Stimulated activated naive B cell treated with anti-CD40 and anti-IgM and Interleukin-4, amounts not matched to agents 10 μg/mL and 1 μg/mL and 100 μg/mL, for 72 hours (primary cell): ENCODE measurements at regions not wholly inside any gene's neighbourhood (a gene's known extent, or its start where the extent isn't known, plus 50 kb on each side); places are given as distances from the start of the nearest gene placed in this dataset.

Experiments used
- ATAC-seq, 2 donors: fragments of 150-1000 bp; cut with Tn5 transposase; replicated peaks; 2 replicates each; pipeline ENCODE4 v1.10.0; 2021; ENCODE audit warnings: moderate library complexity in 1 of 2
- DNase-seq: peaks from one replicate; pipeline ENCODE4 v3.0.0; 2021
- H3K27ac Mint-ChIP-seq: one replicate; pipeline ENCODE4 v1.8.0; 2022; ENCODE audit warnings: mild to moderate bottlenecking, mixed read lengths
- H3K27me3 Mint-ChIP-seq, 2 donors: one replicate each; pipeline ENCODE4 v1.8.0; 2022; ENCODE audit warnings: mixed read lengths in 2 of 2
- H3K36me3 Mint-ChIP-seq, 2 donors: one replicate each; pipeline ENCODE4 v1.8.0; 2022; ENCODE audit warnings: mixed read lengths in 2 of 2, mild to moderate bottlenecking in 1 of 2
- H3K4me1 Mint-ChIP-seq, 2 donors: one replicate each; pipeline ENCODE4 v1.8.0; 2022; ENCODE audit warnings: mixed read lengths in 2 of 2, mild to moderate bottlenecking in 1 of 2
- H3K4me3 Mint-ChIP-seq, 2 donors: one replicate each; pipeline ENCODE4 v1.8.0; 2022; ENCODE audit warnings: mild to moderate bottlenecking in 2 of 2, mixed read lengths in 2 of 2, moderate library complexity in 1 of 2
- H3K9me3 Mint-ChIP-seq, 2 donors: one replicate each; pipeline ENCODE4 v1.8.0; 2022; ENCODE audit warnings: mixed read lengths in 2 of 2, mild to moderate bottlenecking in 1 of 2

DNA sequence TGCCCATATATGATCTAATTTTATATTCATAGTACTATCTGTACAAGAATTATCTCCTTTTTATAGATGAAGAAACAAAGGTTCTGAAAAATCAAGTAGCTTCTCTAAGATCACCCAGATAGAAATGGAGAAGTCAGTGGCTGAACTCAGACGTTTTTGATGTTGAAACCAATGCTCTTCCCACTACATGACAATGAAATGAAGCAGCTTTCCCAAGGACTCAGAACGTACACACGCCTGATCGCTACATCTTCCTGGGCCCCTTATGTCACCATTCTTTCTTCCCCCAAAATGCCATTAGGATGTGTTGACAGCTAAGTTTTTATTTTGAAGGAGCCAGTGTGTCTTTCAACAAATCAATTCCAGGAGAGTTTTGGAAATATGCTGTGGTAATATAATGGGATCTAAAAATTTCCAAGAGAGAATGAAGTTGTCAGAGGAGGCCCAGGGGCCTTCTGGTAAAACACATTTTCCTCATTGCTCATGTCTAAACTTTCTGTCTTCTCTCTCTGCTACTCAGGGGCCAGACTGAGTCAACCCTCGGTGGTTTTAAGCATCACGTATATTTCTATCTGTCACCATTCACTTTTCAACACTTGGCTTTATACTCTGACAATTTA is 98.1 kb upstream of the COL21A1 start:
- Mint-ChIP-seq H3K27me3 (peaks cover 9 to 24% of the 10 kb centered on the region in 2 donors), H3K36me3 (no peaks in the 10 kb centered on the region), H3K4me3 (no peak overlapping the region), H3K9me3 (no peaks in the 10 kb centered on the region), H3K27ac (no peak overlapping the region), H3K4me1 (no peaks in the 10 kb centered on the region)
- ATAC-seq (no peak), DNase-seq (no peak)

DNA sequence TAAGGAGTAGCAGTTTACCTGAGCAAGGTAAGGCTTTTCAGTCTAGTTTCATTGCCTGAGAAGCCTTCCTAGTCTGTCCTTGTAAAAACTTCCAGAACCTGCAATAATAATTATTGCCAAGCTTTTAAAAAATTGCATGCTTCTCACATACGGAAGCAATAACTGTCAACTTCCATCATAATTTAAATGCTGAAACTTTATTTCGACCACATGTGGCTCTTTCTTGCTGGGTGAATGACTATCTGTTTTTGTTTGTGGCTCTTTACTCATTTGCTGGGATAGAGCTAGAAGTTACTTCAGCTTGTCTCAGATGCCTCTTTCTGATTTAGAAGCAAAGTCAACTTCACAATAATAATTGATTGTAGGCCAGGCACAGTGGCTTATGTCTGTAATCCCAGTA is 95.9 kb upstream of the COL21A1 start:
- Mint-ChIP-seq H3K4me1 (no peaks in the 10 kb centered on the region), H3K36me3 (no peaks in the 10 kb centered on the region), H3K4me3 (no peak overlapping the region), H3K27me3 (peaks cover 5 to 22% of the 10 kb centered on the region in 2 donors), H3K27ac (no peak overlapping the region), H3K9me3 (no peaks in the 10 kb centered on the region)
- DNase-seq (no peak), ATAC-seq (no peak)

DNA sequence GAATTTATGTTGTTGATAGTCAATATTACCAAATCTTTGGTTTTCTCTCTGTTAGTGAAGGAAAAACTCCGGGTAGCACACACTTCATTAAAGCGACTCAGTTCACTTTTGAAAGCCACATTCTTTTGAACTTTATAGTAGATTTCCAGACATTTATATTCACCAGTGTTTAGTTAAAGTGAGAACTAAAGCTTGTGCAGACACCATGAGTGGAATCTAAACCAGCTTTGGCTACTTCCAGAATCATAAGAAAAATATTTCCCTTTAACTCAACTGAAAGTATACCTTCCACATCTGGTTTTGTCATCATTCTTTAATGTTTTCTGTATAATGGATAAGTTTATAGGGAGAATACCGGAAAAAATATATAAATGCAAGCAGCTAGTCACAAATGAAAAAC is 92.1 kb upstream of the COL21A1 start:
- Mint-ChIP-seq H3K9me3 (no peaks in the 10 kb centered on the region), H3K4me1 (no peaks in the 10 kb centered on the region), H3K36me3 (no peaks in the 10 kb centered on the region), H3K27me3 (peaks cover 0 to 4% of the 10 kb centered on the region in 2 donors), H3K4me3 (no peak overlapping the region), H3K27ac (no peak overlapping the region)
- ATAC-seq (no peak), DNase-seq (no peak)

- ATAC-seq, result no peak
- no peak overlapping the region for H3K27ac Mint-ChIP-seq
- DNase-seq, result no peak
- peaks cover 4 to 5% of the 10 kb centered on the region in 2 donors for H3K27me3 Mint-ChIP-seq
- H3K9me3 Mint-ChIP-seq, result peaks cover 0 to 4% of the 10 kb centered on the region in 2 donors
- no peaks in the 10 kb centered on the region for H3K4me1 Mint-ChIP-seq
- no peaks in the 10 kb centered on the region for H3K36me3 Mint-ChIP-seq
- H3K4me3 Mint-ChIP-seq, result no peak overlapping the region
Measured at GRCh38 chr6:56335726-56336125, 88.3 kb upstream of the COL21A1 start.

GRCh38 chr6:56334937-56335336 is 87.6 kb upstream of the COL21A1 start:
- Mint-ChIP-seq H3K4me1 (no peaks in the 10 kb centered on the region), H3K27ac (no peak overlapping the region), H3K36me3 (no peaks in the 10 kb centered on the region), H3K4me3 (no peak overlapping the region), H3K9me3 (peaks cover 0 to 4% of the 10 kb centered on the region in 2 donors), H3K27me3 (peaks cover 4 to 6% of the 10 kb centered on the region in 2 donors)
- no peak for ATAC-seq
- DNase-seq, result no peak

DNA sequence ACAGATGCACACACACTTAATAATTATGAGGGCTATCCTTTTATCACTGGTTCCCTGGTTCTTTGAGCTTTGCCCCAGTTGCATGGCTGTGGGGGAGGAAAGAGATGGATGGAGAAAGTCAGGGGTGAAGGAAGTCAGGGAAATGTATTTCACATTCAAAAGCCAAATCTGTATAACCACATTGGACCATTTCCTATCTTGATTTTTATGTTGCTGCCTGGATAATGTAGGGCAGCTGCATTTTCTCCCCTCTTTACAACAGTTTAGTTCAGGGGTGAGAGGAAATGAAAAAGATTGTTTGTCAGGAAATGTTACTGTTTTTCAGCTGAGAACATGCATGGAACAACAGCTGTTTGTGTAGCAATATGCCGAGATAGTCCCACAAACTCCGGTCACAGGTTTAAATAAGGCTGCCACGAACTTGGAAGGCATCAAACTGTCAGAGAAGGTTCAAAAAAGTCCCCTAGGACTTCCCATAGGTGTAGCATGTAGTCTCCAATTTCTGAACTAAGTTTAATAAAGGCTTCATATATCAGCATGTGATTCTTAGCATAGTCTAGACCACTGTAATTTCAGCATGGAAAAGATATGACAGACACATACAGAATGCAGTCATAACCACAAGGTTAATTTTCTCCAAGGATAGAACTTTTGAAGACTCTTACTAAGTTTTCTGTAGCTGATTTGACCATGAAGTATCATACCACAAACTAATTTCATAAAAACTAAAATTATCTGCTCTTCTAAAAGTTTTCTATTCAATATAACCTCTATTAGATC is 82.1 kb upstream of the COL21A1 start:
- Mint-ChIP-seq H3K4me1 (no peaks in the 10 kb centered on the region), H3K9me3 (peaks cover 0 to 4% of the 10 kb centered on the region in 2 donors), H3K27me3 (peaks cover 4 to 6% of the 10 kb centered on the region in 2 donors), H3K27ac (no peak overlapping the region), H3K4me3 (no peak overlapping the region), H3K36me3 (no peaks in the 10 kb centered on the region)
- no peak for ATAC-seq
- DNase-seq, result no peak

DNA sequence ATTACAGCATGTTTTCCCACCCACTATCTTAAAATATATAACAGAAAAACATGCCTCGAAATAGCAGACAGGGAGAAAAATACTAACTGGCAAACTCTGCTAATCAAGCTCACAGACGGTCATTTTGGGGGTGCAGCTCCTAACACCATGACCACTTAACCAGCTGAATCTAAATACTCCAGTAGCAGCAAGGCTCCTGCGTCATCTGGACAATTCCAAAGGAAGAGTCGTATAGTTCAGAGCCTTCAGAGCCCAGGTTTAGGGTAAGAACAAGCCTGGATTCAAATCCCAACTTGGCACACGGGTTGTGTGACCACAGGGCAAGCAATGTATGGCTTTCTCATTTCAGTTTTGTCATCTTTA is 81.3 kb upstream of the COL21A1 start:
- ATAC-seq, result no peak
- Mint-ChIP-seq H3K4me1 (no peaks in the 10 kb centered on the region), H3K9me3 (peaks cover 0 to 3% of the 10 kb centered on the region in 2 donors), H3K27me3 (peaks cover 2 to 6% of the 10 kb centered on the region in 2 donors), H3K4me3 (no peak overlapping the region), H3K27ac (no peak overlapping the region), H3K36me3 (no peaks in the 10 kb centered on the region)
- DNase-seq, result no peak

- no peak for DNase-seq
- H3K36me3 Mint-ChIP-seq, result no peaks in the 10 kb centered on the region
- no peak overlapping the region for H3K4me3 Mint-ChIP-seq
- H3K27ac Mint-ChIP-seq, result no peak overlapping the region
- H3K27me3 Mint-ChIP-seq, result peaks cover 0 to 6% of the 10 kb centered on the region in 2 donors
- ATAC-seq, result no peak
- peaks cover 0 to 2% of the 10 kb centered on the region in 2 donors for H3K9me3 Mint-ChIP-seq
- H3K4me1 Mint-ChIP-seq, result no peaks in the 10 kb centered on the region
Measured at GRCh38 chr6:56327946-56328727, 80.8 kb upstream of the COL21A1 start.

DNA sequence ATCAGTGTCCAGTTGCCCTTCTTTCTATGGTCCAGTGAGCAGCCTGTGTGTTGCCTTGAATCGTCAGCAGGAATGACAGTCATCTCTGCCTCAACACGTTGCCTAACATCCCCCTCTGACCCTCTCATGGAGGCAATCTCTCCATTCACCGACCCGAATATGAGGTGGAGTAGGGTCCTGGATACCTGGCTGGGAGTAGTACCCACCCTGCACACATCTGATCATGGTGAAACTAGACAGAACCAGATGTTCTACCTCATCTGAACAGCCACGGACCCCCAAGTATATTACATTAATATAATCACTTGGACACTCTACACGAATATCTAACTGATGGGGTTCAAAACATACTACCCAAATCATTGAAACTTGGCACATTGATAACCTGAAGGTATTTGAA is 77.0 kb upstream of the COL21A1 start:
- no peaks in the 10 kb centered on the region for H3K36me3 Mint-ChIP-seq
- no peak overlapping the region for H3K4me3 Mint-ChIP-seq
- no peaks in the 10 kb centered on the region for H3K9me3 Mint-ChIP-seq
- ATAC-seq, result no peak
- no peak for DNase-seq
- H3K27ac Mint-ChIP-seq, result no peak overlapping the region
- H3K4me1 Mint-ChIP-seq, result no peaks in the 10 kb centered on the region
- peaks cover 0 to 3% of the 10 kb centered on the region in 2 donors for H3K27me3 Mint-ChIP-seq

DNA sequence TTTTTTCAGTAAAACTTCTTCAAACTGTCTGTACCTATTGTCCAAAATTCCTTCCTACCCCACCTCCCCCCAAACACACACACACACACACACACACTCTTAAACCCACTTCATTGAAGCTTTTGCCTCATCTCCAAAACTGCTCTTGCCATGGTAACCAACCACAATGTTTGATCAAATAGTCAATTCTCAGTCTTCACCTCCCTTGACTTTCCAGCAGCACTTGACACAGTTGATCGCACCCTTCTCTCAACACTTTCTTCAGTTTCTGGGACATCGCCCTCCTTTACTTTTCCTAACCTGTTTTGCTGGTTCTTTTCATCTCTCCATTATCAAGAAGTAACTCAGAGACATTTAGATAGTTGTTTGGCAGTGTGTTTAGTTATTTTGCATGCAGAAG is 71.5 kb upstream of the COL21A1 start:
- peaks cover 0 to 3% of the 10 kb centered on the region in 2 donors for H3K27me3 Mint-ChIP-seq
- no peaks in the 10 kb centered on the region for H3K9me3 Mint-ChIP-seq
- ATAC-seq (no peak), DNase-seq (no peak)
- no peak overlapping the region for H3K4me3 Mint-ChIP-seq
- no peaks in the 10 kb centered on the region for H3K36me3 Mint-ChIP-seq
- H3K4me1 Mint-ChIP-seq, result no peaks in the 10 kb centered on the region
- H3K27ac Mint-ChIP-seq, result no peak overlapping the region

GRCh38 chr6:56314683-56315523 is 67.5 kb upstream of the COL21A1 start:
- H3K4me1 Mint-ChIP-seq, result no peaks in the 10 kb centered on the region
- H3K36me3 Mint-ChIP-seq, result no peaks in the 10 kb centered on the region
- H3K4me3 Mint-ChIP-seq, result no peak overlapping the region
- DNase-seq, result no peak
- no peaks in the 10 kb centered on the region for H3K27me3 Mint-ChIP-seq
- ATAC-seq, result no peak
- no peak overlapping the region for H3K27ac Mint-ChIP-seq
- no peaks in the 10 kb centered on the region for H3K9me3 Mint-ChIP-seq

GRCh38 chr6:56311533-56312448 is 64.4 kb upstream of the COL21A1 start:
- DNase-seq, result no peak
- no peak overlapping the region for H3K4me3 Mint-ChIP-seq

DNA sequence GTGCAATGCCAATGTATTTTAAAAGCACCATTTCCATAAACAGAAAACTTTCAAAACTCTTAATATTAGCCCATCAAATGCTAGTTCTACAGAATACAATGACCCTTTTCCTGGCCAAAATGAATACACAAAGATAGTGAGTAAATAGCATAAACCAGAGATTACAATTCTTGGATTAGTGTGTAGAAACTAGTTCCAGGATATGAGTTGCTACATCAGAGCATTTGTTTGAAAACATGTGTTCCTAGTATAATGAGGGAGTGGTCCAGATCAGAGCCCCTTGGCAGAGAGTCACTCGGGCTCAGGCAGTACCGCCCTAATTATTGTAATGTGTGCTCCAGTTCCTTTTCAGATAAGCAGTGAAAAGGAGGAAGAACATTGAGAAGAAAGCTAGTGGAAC is 63.7 kb upstream of the COL21A1 start:
- H3K27ac Mint-ChIP-seq, result no peak overlapping the region
- no peaks in the 10 kb centered on the region for H3K36me3 Mint-ChIP-seq
- DNase-seq, result no peak
- H3K27me3 Mint-ChIP-seq, result no peaks in the 10 kb centered on the region
- ATAC-seq, result no peak
- no peak overlapping the region for H3K4me3 Mint-ChIP-seq
- no peaks in the 10 kb centered on the region for H3K4me1 Mint-ChIP-seq
- peaks cover 0 to 4% of the 10 kb centered on the region in 2 donors for H3K9me3 Mint-ChIP-seq

More at GRCh38 chr6:56311533-56312448, 64.4 kb upstream of the COL21A1 start:
- Mint-ChIP-seq H3K27ac (no peak overlapping the region), H3K27me3 (no peaks in the 10 kb centered on the region), H3K4me1 (no peaks in the 10 kb centered on the region), H3K36me3 (no peaks in the 10 kb centered on the region), H3K9me3 (no peaks in the 10 kb centered on the region)
- no peak for ATAC-seq
